PC-3 (cell line): ENCODE measurements at regions not wholly inside any gene's neighbourhood (a gene's known extent, or its start where the extent isn't known, plus 50 kb on each side); places are given as distances from the start of the nearest gene placed in this dataset.

Experiments
- ATAC-seq: fragments of 200-7000 bp; cut with Tn5 transposase; 2 replicates; pipeline ENCODE4 v1.9.1; 2020; ENCODE audit warnings: mild to moderate bottlenecking, moderate library complexity
- BruUV-seq: library from RNA; stranded (reverse); fragments of 400-500 nt; replicated peaks from 2 replicates; lab custom pipeline; 2021; lab: Mats Ljungman, UMichigan
- CTCF ChIA-PET: fragments of 300-600 bp; sonication (Branson Sonifier 250); formaldehyde crosslinking; loops from one replicate; lab custom pipeline; 2022; ENCODE audit warnings: antibody characterized with exemption; lab: Charles Lee
- POLR2A ChIA-PET: fragments of 300-600 bp; sonication (Branson Sonifier 250); formaldehyde crosslinking; loops from one replicate; lab custom pipeline; 2022; ENCODE audit warnings: antibody characterized with exemption; ENCODE audit not compliant: unreplicated experiment; lab: Charles Lee
- DNase-seq: peaks from one replicate; pipeline ENCODE4 v3.0.0-alpha.2; 2015
- H2AFZ ChIP-seq: fragments of 300-600 bp; sonication (generic); 2 replicates; pipeline ENCODE4 v1.6.0; 2016; ENCODE audit warnings: antibody characterized with exemption, low read length
- H3F3A ChIP-seq: fragments of 300-600 bp; sonication (generic); one replicate; pipeline ENCODE4 v1.6.0; 2017; ENCODE audit warnings: antibody characterized with exemption, low read length, control low read depth, mild to moderate bottlenecking; ENCODE audit not compliant: unreplicated experiment
- H3K27ac ChIP-seq: fragments of 300-600 bp; sonication (generic); 2 replicates; pipeline ENCODE4 v1.5.1; 2016; ENCODE audit warnings: mild to moderate bottlenecking, low read length
- H3K27me3 ChIP-seq: fragments of 300-600 bp; sonication (generic); 2 replicates; pipeline ENCODE4 v1.6.1; 2016; ENCODE audit warnings: low read length, mixed read lengths
- H3K36me3 ChIP-seq: fragments of 300-600 bp; sonication (generic); 2 replicates; pipeline ENCODE4 v1.6.1; 2016; ENCODE audit warnings: low read depth, mixed run types, low read length, mixed read lengths
- H3K4me1 ChIP-seq: fragments of 300-600 bp; sonication (generic); 2 replicates; pipeline ENCODE4 v1.5.1; 2016; ENCODE audit warnings: low read length; ENCODE audit not compliant: insufficient read depth
- H3K4me2 ChIP-seq: fragments of 300-600 bp; sonication (generic); 2 replicates; pipeline ENCODE4 v1.6.0; 2016; ENCODE audit warnings: low read length
- H3K4me3 ChIP-seq: fragments of 300-600 bp; sonication (generic); 2 replicates; pipeline ENCODE4 v1.5.1; 2016; ENCODE audit warnings: mild to moderate bottlenecking, low read length, mixed read lengths
- H3K79me2 ChIP-seq: fragments of 300-600 bp; sonication (generic); 2 replicates; pipeline ENCODE4 v1.6.1; 2017; ENCODE audit warnings: low read length, mixed read lengths
- H3K9ac ChIP-seq: fragments of 300-600 bp; sonication (generic); 2 replicates; pipeline ENCODE4 v1.6.0; 2016; ENCODE audit warnings: mild to moderate bottlenecking, low read length
- H3K9me2 ChIP-seq: fragments of 300-600 bp; sonication (generic); replicated peaks from 2 replicates; pipeline ENCODE4 v1.6.1; 2016; ENCODE audit warnings: mixed run types, low read length, mixed read lengths
- H3K9me3 ChIP-seq: fragments of 300-600 bp; sonication (generic); 2 replicates; pipeline ENCODE4 v1.6.1; 2016; ENCODE audit warnings: low read length, mixed read lengths
- H4K20me1 ChIP-seq: fragments of 300-600 bp; sonication (generic); 2 replicates; pipeline ENCODE4 v1.6.1; 2016; ENCODE audit warnings: low read length, mixed read lengths
- EZH2 ChIP-seq: fragments of 300-600 bp; sonication (generic); IDR thresholded peaks from one replicate; pipeline ENCODE4 v1.6.1; 2017; ENCODE audit warnings: antibody characterized with exemption, mild to moderate bottlenecking, low read length; ENCODE audit not compliant: unreplicated experiment
- EZH2phosphoT487 ChIP-seq: fragments of 300-600 bp; sonication (generic); IDR thresholded peaks from 2 replicates; pipeline ENCODE4 v1.6.1; 2018; ENCODE audit warnings: mild to moderate bottlenecking, antibody characterized with exemption, low read length, borderline replicate concordance
- intact Hi-C: fragments of 100-400 bp; cut with micrococcal nuclease; formaldehyde crosslinking; loops from 2 replicates; pipeline ENCODE4 v1.9.0; 2023
- TF ChIP-seq, protein P1 (sequence below): fragments of 300-600 bp; sonication (generic); conservative IDR thresholded peaks from 2 replicates; pipeline ENCODE4 v1.5.1; 2017; ENCODE audit warnings: antibody characterized with exemption, low read depth, mild to moderate bottlenecking, low read length

DNA sequence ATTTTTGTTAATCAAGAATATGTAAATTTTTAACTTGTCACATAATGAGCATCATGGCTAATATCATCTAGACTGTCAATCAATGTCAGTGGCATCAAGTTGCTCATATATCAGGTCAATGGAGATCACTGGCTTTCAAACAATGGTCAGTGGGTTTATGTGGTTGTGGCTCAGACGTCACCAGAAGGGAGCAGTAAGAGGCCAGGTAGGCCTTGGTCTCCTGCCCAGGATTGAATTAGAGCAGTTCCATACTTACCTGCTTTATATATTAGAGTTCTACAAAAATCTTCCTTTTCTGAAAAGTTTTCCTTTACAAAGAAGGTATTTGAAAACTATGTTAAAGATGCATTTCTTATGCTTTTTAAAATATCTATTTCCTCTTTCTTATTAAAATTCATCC, 206.3 kb upstream of the B3GALT2 start:
- H3K4me1 ChIP-seq = no peaks in the 10 kb centered on the region
- CTCF ChIA-PET = no interaction called here
- H3K79me2 ChIP-seq = no peaks in the 10 kb centered on the region
- no peaks in the 10 kb centered on the region for H3K27me3 ChIP-seq
- no peak for DNase-seq
- no peaks in the 10 kb centered on the region for H3K9me3 ChIP-seq
- TF ChIP-seq EZH2phosphoT487 (no peak), EZH2 (no peak)
- TF ChIP-seq, protein P1, sequence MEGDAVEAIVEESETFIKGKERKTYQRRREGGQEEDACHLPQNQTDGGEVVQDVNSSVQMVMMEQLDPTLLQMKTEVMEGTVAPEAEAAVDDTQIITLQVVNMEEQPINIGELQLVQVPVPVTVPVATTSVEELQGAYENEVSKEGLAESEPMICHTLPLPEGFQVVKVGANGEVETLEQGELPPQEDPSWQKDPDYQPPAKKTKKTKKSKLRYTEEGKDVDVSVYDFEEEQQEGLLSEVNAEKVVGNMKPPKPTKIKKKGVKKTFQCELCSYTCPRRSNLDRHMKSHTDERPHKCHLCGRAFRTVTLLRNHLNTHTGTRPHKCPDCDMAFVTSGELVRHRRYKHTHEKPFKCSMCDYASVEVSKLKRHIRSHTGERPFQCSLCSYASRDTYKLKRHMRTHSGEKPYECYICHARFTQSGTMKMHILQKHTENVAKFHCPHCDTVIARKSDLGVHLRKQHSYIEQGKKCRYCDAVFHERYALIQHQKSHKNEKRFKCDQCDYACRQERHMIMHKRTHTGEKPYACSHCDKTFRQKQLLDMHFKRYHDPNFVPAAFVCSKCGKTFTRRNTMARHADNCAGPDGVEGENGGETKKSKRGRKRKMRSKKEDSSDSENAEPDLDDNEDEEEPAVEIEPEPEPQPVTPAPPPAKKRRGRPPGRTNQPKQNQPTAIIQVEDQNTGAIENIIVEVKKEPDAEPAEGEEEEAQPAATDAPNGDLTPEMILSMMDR = no peak
- BruUV-seq = no TSS peak
- no peak overlapping the region for H3K9ac ChIP-seq
- H3K4me3 ChIP-seq = no peak overlapping the region
- intact Hi-C loops = no loop called here
- POLR2A ChIA-PET = no interaction called here
- no peak for ATAC-seq
- no peak overlapping the region for H3K4me2 ChIP-seq
- H3K9me2 ChIP-seq = no peaks in the 10 kb centered on the region
- no peaks in the 10 kb centered on the region for H3F3A ChIP-seq
- H3K27ac ChIP-seq = no peak overlapping the region
- no peaks in the 10 kb centered on the region for H3K36me3 ChIP-seq
- H4K20me1 ChIP-seq = no peaks in the 10 kb centered on the region
- no peak overlapping the region for H2AFZ ChIP-seq

- Histone ChIP-seq H3K9me2 (no peaks in the 10 kb centered on the region), H3K4me1 (no peaks in the 10 kb centered on the region), H3K4me3 (no peak overlapping the region), H3K9ac (no peak overlapping the region), H3K4me2 (no peak overlapping the region), H3F3A (no peaks in the 10 kb centered on the region), H3K27ac (no peak overlapping the region), H3K9me3 (no peaks in the 10 kb centered on the region), H4K20me1 (no peaks in the 10 kb centered on the region), H2AFZ (no peak overlapping the region), H3K36me3 (no peaks in the 10 kb centered on the region), H3K79me2 (no peaks in the 10 kb centered on the region), H3K27me3 (no peaks in the 10 kb centered on the region)
- BruUV-seq = no TSS peak
- CTCF ChIA-PET = no interaction called here
- intact Hi-C loops = no loop called here
- DNase-seq (no peak), ATAC-seq (no peak)
- TF ChIP-seq EZH2phosphoT487 (no peak), EZH2 (no peak)
- TF ChIP-seq, protein P1 = no peak
- POLR2A ChIA-PET = no interaction called here
These were observed 202.3 kb upstream of the B3GALT2 start for GRCh38 chr1:193388683-193389082.

GRCh38 chr1:193388165-193388564, 201.8 kb upstream of the B3GALT2 start:
- H3K27me3 ChIP-seq = no peaks in the 10 kb centered on the region
- H3K9me3 ChIP-seq = no peaks in the 10 kb centered on the region
- no peaks in the 10 kb centered on the region for H3F3A ChIP-seq
- CTCF ChIA-PET = no interaction called here
- H3K9me2 ChIP-seq = no peaks in the 10 kb centered on the region
- no peaks in the 10 kb centered on the region for H3K36me3 ChIP-seq
- TF ChIP-seq, protein P1 = no peak
- no peak for TF ChIP-seq EZH2
- no peak for TF ChIP-seq EZH2phosphoT487
- no peak overlapping the region for H3K4me2 ChIP-seq
- intact Hi-C loops = no loop called here
- POLR2A ChIA-PET = no interaction called here
- no peak overlapping the region for H2AFZ ChIP-seq
- no peak for DNase-seq
- ATAC-seq = no peak
- BruUV-seq = no TSS peak
- H4K20me1 ChIP-seq = no peaks in the 10 kb centered on the region
- H3K4me1 ChIP-seq = no peaks in the 10 kb centered on the region
- H3K4me3 ChIP-seq = no peak overlapping the region
- no peak overlapping the region for H3K27ac ChIP-seq
- no peak overlapping the region for H3K9ac ChIP-seq
- no peaks in the 10 kb centered on the region for H3K79me2 ChIP-seq
